Neural cell (in vitro differentiated cells): ENCODE measurements at regions not wholly inside any gene's neighbourhood (a gene's known extent, or its start where the extent isn't known, plus 50 kb on each side); places are given as distances from the start of the nearest gene placed in this dataset.

Experiments
- EP300 ChIP-seq: fragments of 450-650 bp; conservative IDR thresholded peaks from 2 replicates; pipeline ENCODE4 v1.6.1; 2014; ENCODE audit warnings: antibody characterized with exemption, mild to moderate bottlenecking, moderate library complexity; ENCODE audit not compliant: poor library complexity, severe bottlenecking
- EZH2 ChIP-seq: fragments of 200-600, 300-800 bp; shearing (Covaris generic), sonication (generic); IDR thresholded peaks from 2 replicates; pipeline ENCODE4 v1.6.1; 2014; ENCODE audit warnings: antibody characterized with exemption, low read length, borderline replicate concordance, mild to moderate bottlenecking; ENCODE audit not compliant: insufficient read depth, poor library complexity, severe bottlenecking
- MXI1 ChIP-seq: fragments of 450-650 bp; conservative IDR thresholded peaks from 2 replicates; pipeline ENCODE4 v1.6.1; 2014; ENCODE audit warnings: antibody characterized with exemption, mild to moderate bottlenecking; ENCODE audit not compliant: poor library complexity, severe bottlenecking
- POLR2AphosphoS5 ChIP-seq: IDR thresholded peaks from 2 replicates; pipeline ENCODE4 v1.6.1; 2012
- SMC3 ChIP-seq: fragments of 450-650 bp; conservative IDR thresholded peaks from 2 replicates; pipeline ENCODE4 v1.6.1; 2014; ENCODE audit warnings: antibody characterized with exemption, mild to moderate bottlenecking, moderate library complexity; ENCODE audit not compliant: poor library complexity
- TAF1 ChIP-seq: IDR thresholded peaks from 2 replicates; pipeline ENCODE4 v1.6.1; 2012; ENCODE audit warnings: low read depth
- TF ChIP-seq, protein P1 (sequence below): fragments of 450-650 bp; IDR thresholded peaks from 2 replicates; pipeline ENCODE4 v1.5.1; 2014; ENCODE audit warnings: antibody characterized with exemption, mild to moderate bottlenecking, moderate library complexity; ENCODE audit not compliant: poor library complexity, severe bottlenecking

DNA sequence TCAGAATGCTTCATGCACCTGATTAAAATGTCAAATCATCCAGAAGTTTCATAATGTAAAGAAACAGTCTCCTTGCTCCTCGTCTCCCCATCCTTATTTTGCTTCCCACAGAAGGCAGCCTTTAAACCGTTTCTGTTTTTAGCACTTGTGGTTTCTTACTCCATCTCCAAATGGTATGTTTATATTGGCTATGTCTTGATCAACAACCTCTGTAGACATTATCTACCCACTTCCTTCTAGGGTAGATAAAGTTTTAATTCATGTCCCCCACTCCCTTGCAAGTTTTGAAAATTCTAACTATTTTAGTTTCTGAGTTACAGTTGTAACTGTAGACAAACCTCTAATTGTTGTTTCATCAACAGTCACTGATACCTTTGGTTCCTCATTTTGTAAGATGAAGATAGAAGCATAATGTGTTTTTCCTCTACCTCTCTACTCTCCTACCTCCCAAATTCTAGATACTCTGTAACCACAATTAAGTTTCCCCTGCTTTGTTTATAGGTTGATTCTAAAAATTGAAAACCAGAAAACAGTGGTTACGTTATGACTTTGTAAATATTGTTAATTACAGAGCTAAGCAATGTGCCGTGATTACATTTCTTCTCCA lies 291.7 kb upstream of the GATB start:
- no peak for TF ChIP-seq EZH2
- no peak for TF ChIP-seq MXI1
- TF ChIP-seq, protein P1, sequence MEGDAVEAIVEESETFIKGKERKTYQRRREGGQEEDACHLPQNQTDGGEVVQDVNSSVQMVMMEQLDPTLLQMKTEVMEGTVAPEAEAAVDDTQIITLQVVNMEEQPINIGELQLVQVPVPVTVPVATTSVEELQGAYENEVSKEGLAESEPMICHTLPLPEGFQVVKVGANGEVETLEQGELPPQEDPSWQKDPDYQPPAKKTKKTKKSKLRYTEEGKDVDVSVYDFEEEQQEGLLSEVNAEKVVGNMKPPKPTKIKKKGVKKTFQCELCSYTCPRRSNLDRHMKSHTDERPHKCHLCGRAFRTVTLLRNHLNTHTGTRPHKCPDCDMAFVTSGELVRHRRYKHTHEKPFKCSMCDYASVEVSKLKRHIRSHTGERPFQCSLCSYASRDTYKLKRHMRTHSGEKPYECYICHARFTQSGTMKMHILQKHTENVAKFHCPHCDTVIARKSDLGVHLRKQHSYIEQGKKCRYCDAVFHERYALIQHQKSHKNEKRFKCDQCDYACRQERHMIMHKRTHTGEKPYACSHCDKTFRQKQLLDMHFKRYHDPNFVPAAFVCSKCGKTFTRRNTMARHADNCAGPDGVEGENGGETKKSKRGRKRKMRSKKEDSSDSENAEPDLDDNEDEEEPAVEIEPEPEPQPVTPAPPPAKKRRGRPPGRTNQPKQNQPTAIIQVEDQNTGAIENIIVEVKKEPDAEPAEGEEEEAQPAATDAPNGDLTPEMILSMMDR = no peak
- TF ChIP-seq EP300 = no peak
- no peak for TF ChIP-seq SMC3
- TF ChIP-seq TAF1 = no peak
- TF ChIP-seq POLR2AphosphoS5 = no peak
